Keratinocyte (primary cell): ENCODE measurements at regions not wholly inside any gene's neighbourhood (a gene's known extent, or its start where the extent isn't known, plus 50 kb on each side); places are given as distances from the start of the nearest gene placed in this dataset.

Experiments
- DNase-seq: peaks from one replicate; pipeline ENCODE4 v3.0.0-alpha.2; 2011; ENCODE audit warnings: low read depth, missing footprints, low spot score
- FAIRE-seq: peaks from 2 replicates; lab custom pipeline; 2011; peaks lifted over from hg19 to GRCh38; lab: Jason Lieb, UNC
- H2AFZ ChIP-seq: 2 replicates; pipeline ENCODE4 v1.6.0; 2012; ENCODE audit warnings: low read length, control low read depth, inconsistent platforms; ENCODE audit not compliant: control insufficient read depth
- H3K27ac ChIP-seq: 2 replicates; pipeline ENCODE4 v1.5.1; 2011; ENCODE audit warnings: low read length; ENCODE audit not compliant: control insufficient read depth, insufficient read depth
- H3K27me3 ChIP-seq: 3 replicates; pipeline ENCODE4 v1.6.0; 2011; ENCODE audit warnings: low read length; ENCODE audit not compliant: control insufficient read depth, insufficient read depth; ENCODE audit errors: extremely low read depth
- H3K36me3 ChIP-seq, 2 experiments: 2 replicates in 1 of 2; 3 replicates in 1 of 2; pipeline ENCODE4 v1.5.1; 2011; ENCODE audit warnings: low read length in 2 of 2, mild to moderate bottlenecking in 1 of 2; ENCODE audit not compliant: control insufficient read depth in 2 of 2, insufficient read depth in 2 of 2; ENCODE audit errors: extremely low read depth in 1 of 2
- H3K4me1 ChIP-seq: 3 replicates; pipeline ENCODE4 v1.5.1; 2011; ENCODE audit warnings: low read length; ENCODE audit not compliant: control insufficient read depth, insufficient read depth; ENCODE audit errors: extremely low read depth
- H3K4me2 ChIP-seq: 3 replicates; pipeline ENCODE4 v1.6.0; 2011; ENCODE audit warnings: low read depth, low read length; ENCODE audit not compliant: control insufficient read depth, insufficient read depth; ENCODE audit errors: extremely low read depth
- H3K4me3 ChIP-seq, 3 experiments: fragments of 200-600 bp in 1 of 3; sonication (generic) in 1 of 3; 2 replicates in 2 of 3; 3 replicates in 1 of 3; pipeline ENCODE4 v1.5.1; 2011 to 2016; ENCODE audit warnings: low read length in 3 of 3, mild to moderate bottlenecking in 3 of 3, control low read depth in 2 of 3, inconsistent platforms in 1 of 3, low read depth in 1 of 3, mixed read lengths in 1 of 3, mixed run types in 1 of 3, moderate library complexity in 1 of 3; ENCODE audit not compliant: control insufficient read depth in 2 of 3, insufficient read depth in 2 of 3; ENCODE audit errors: extremely low read depth in 1 of 3
- H3K79me2 ChIP-seq: 2 replicates; pipeline ENCODE4 v1.6.0; 2012; ENCODE audit warnings: low read length; ENCODE audit not compliant: control insufficient read depth, insufficient read depth
- H3K9ac ChIP-seq: 3 replicates; pipeline ENCODE4 v1.6.0; 2011; ENCODE audit warnings: low read length; ENCODE audit not compliant: control insufficient read depth, insufficient read depth; ENCODE audit errors: extremely low read depth
- H3K9me1 ChIP-seq: 3 replicates; pipeline ENCODE4 v1.6.0; 2011; ENCODE audit warnings: low read length; ENCODE audit not compliant: control insufficient read depth, insufficient read depth; ENCODE audit errors: extremely low read depth
- H3K9me3 ChIP-seq: 2 replicates; pipeline ENCODE4 v1.5.1; 2012; ENCODE audit warnings: low read depth, low read length; ENCODE audit not compliant: control insufficient read depth
- H4K20me1 ChIP-seq: 3 replicates; pipeline ENCODE4 v1.6.0; 2011; ENCODE audit warnings: low read length; ENCODE audit not compliant: control insufficient read depth, insufficient read depth; ENCODE audit errors: extremely low read depth
- EZH2 ChIP-seq: IDR thresholded peaks from one replicate; pipeline ENCODE4 v1.6.1; 2012; ENCODE audit warnings: inconsistent platforms, mild to moderate bottlenecking, low read length, moderate library complexity
- dilution Hi-C: fragments of 300-500 bp; cut with MboI; formaldehyde crosslinking; loops from one replicate; pipeline ENCODE4 v1.7.0; 2020; ENCODE audit warnings: low sequenced_read_pairs; ENCODE audit not compliant: extremely low pct_ligation_motif_present
- TF ChIP-seq, protein P1 (sequence below), 3 experiments: IDR thresholded peaks in 1 of 3; conservative IDR thresholded peaks in 1 of 3; optimal IDR thresholded peaks in 1 of 3; 2 replicates in 2 of 3; 3 replicates in 1 of 3; pipeline versions ENCODE3 to v1.5.1; 2011; ENCODE audit warnings: low read length in 3 of 3, mild to moderate bottlenecking in 3 of 3, moderate library complexity in 2 of 3, control low read depth in 1 of 3, inconsistent platforms in 1 of 3; ENCODE audit not compliant: insufficient read depth in 2 of 3; ENCODE audit errors: extremely low read depth in 1 of 3

DNA sequence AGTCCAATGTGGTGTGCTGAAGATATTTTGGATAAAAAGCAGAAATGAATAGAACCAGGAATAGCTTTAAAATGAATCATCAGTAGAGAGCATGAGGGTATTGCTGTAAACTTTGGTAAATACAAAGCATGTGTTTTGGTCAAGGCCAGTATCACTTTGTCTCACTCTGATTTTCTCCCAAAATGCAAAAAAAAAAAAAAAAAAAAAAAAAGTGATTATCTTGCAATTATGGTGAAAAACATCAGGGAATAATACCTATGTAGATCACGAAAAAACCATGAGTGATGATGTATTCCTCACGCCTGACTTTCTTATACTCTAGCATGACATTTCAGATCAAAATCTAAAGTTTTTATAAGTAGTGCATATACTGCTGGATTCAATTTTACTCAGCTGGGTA is 897.9 kb upstream of the FAT3 start:
- Histone ChIP-seq H3K9me3 (no peaks in the 10 kb centered on the region), H3K27me3 (no peaks in the 10 kb centered on the region), H3K9me1 (no peaks in the 10 kb centered on the region), H3K4me1 (no peaks in the 10 kb centered on the region), H3K27ac (no peak overlapping the region), H3K36me3 (no peaks in the 10 kb centered on the region), H3K4me3 (no peak overlapping the region), H3K4me2 (no peak overlapping the region), H3K9ac (no peak overlapping the region), H2AFZ (no peak overlapping the region), H4K20me1 (no peaks in the 10 kb centered on the region), H3K79me2 (no peaks in the 10 kb centered on the region)
- TF ChIP-seq EZH2, result no peak
- TF ChIP-seq, protein P1, sequence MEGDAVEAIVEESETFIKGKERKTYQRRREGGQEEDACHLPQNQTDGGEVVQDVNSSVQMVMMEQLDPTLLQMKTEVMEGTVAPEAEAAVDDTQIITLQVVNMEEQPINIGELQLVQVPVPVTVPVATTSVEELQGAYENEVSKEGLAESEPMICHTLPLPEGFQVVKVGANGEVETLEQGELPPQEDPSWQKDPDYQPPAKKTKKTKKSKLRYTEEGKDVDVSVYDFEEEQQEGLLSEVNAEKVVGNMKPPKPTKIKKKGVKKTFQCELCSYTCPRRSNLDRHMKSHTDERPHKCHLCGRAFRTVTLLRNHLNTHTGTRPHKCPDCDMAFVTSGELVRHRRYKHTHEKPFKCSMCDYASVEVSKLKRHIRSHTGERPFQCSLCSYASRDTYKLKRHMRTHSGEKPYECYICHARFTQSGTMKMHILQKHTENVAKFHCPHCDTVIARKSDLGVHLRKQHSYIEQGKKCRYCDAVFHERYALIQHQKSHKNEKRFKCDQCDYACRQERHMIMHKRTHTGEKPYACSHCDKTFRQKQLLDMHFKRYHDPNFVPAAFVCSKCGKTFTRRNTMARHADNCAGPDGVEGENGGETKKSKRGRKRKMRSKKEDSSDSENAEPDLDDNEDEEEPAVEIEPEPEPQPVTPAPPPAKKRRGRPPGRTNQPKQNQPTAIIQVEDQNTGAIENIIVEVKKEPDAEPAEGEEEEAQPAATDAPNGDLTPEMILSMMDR (optimal IDR thresholded peaks at IDR 0.05 in 1 of 3, IDR thresholded peaks at IDR 0.05 in 1 of 3, conservative IDR thresholded peaks at IDR 0.05 in 1 of 3; ENCODE audit: extremely low read depth in 1 of 3, insufficient read depth in 2 of 3, low read length in 3 of 3), result no peak
- FAIRE-seq (no peak), DNase-seq (no peak)
- dilution Hi-C loops, result no loop called here

DNA sequence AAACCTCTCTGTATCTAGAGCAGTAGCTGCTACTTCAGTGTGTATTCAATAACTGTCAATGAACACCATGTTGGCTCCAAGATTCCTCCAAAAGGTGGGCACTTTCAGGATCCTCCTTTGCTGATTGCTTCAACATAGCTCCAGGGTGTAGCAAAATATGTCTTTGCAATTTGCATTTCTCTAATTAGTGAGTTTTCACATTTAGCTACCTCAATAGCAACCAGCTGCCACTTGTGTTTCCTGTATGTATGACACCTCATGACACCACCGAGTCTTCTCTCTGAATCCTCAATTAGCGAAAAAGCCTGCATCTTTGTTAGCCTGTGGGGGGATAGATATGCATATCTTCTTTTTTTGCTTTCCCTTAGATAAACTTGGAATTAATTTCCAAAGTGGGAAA is 898.3 kb upstream of the FAT3 start:
- TF ChIP-seq EZH2, result no peak
- TF ChIP-seq, protein P1 (optimal IDR thresholded peaks at IDR 0.05 in 1 of 3, IDR thresholded peaks at IDR 0.05 in 1 of 3, conservative IDR thresholded peaks at IDR 0.05 in 1 of 3; ENCODE audit: extremely low read depth in 1 of 3, insufficient read depth in 2 of 3, low read length in 3 of 3), result no peak
- no peaks in the 10 kb centered on the region for H4K20me1 ChIP-seq
- no peaks in the 10 kb centered on the region for H3K36me3 ChIP-seq
- DNase-seq (no peak), FAIRE-seq (no peak)
- H3K79me2 ChIP-seq, result no peaks in the 10 kb centered on the region
- H3K4me1 ChIP-seq, result no peaks in the 10 kb centered on the region
- H3K4me2 ChIP-seq, result no peak overlapping the region
- no peak overlapping the region for H3K4me3 ChIP-seq
- dilution Hi-C loops, result no loop called here
- no peak overlapping the region for H3K9ac ChIP-seq
- H2AFZ ChIP-seq, result no peak overlapping the region
- no peaks in the 10 kb centered on the region for H3K9me3 ChIP-seq
- H3K9me1 ChIP-seq, result no peaks in the 10 kb centered on the region
- no peaks in the 10 kb centered on the region for H3K27me3 ChIP-seq
- no peak overlapping the region for H3K27ac ChIP-seq
